Spleen (tissue), 7 donors: ENCODE measurements at regions not wholly inside any gene's neighbourhood (a gene's known extent, or its start where the extent isn't known, plus 50 kb on each side); places are given as distances from the start of the nearest gene placed in this dataset.

Experiments used
- POLR2AphosphoS5 ChIP-seq, 3 donors: sonication (generic); formaldehyde crosslinking; IDR thresholded peaks; one replicate each; pipeline ENCODE4 v1.5.1; 2017; ENCODE audit warnings: antibody characterized with exemption in 3 of 3
- TF ChIP-seq, protein P1 (sequence below), 11 experiments: fragments of 200-600 bp in 7 of 11; fragments of 450-650 bp in 4 of 11; sonication (generic) in 4 of 11; IDR thresholded peaks in 8 of 11; conservative IDR thresholded peaks in 3 of 11; 1 replicate in 7 of 11; 2 replicates in 4 of 11; pipeline versions ENCODE4 v1.4.0 to v1.8.0; 2016 to 2021; ENCODE audit warnings: antibody characterized with exemption in 11 of 11, inconsistent platforms in 4 of 11, mild to moderate bottlenecking in 1 of 11
- donor health status: DM: no; HTN: no; CAD: no; lungs with moderate emphysema.
- donor health status: DM: no; HTN: no; CAD: no.
- donor health status: DM: no; HTN: no; CAD: no.

DNA sequence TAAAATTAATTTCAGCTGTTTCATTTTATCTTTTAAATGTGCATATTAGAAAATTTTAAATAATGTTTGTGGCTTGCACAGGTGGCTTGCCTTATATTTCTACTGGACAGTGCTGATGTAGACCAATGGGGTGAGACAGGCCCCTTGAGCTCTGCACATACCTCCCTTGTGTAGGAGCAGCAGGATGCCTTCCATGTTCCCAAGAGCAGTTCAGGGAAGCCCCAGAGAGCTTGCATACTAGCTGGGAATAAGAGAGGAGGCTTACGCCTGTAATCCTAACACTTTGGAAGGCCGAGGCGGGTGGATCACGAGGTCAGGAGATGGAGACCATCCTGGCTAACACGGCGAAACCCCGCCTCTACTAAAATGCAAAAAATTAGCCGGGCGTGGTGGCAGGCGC, 61.4 kb downstream of the RFPL4B start:
- TF ChIP-seq, protein P1, sequence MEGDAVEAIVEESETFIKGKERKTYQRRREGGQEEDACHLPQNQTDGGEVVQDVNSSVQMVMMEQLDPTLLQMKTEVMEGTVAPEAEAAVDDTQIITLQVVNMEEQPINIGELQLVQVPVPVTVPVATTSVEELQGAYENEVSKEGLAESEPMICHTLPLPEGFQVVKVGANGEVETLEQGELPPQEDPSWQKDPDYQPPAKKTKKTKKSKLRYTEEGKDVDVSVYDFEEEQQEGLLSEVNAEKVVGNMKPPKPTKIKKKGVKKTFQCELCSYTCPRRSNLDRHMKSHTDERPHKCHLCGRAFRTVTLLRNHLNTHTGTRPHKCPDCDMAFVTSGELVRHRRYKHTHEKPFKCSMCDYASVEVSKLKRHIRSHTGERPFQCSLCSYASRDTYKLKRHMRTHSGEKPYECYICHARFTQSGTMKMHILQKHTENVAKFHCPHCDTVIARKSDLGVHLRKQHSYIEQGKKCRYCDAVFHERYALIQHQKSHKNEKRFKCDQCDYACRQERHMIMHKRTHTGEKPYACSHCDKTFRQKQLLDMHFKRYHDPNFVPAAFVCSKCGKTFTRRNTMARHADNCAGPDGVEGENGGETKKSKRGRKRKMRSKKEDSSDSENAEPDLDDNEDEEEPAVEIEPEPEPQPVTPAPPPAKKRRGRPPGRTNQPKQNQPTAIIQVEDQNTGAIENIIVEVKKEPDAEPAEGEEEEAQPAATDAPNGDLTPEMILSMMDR (IDR thresholded peaks at IDR 0.05 in 8 of 11, conservative IDR thresholded peaks at IDR 0.05 in 3 of 11): no peak
- no peak for TF ChIP-seq POLR2AphosphoS5 (IDR thresholded peaks at IDR 0.05)
